Mesendoderm (in vitro differentiated cells): ENCODE measurements at regions not wholly inside any gene's neighbourhood (a gene's known extent, or its start where the extent isn't known, plus 50 kb on each side); places are given as distances from the start of the nearest gene placed in this dataset.
A peak's percentile ranks its signal among the peaks of the same experiment; 100 is the strongest.

Source experiments
- DNase-seq: peaks from one replicate; pipeline ENCODE4 v3.0.0; 2013
- H2AK5ac ChIP-seq: 2 replicates; pipeline ENCODE4 v1.6.1; 2013; ENCODE audit warnings: low read length, inconsistent platforms
- H2BK120ac ChIP-seq: 2 replicates; pipeline ENCODE4 v1.6.1; 2013; ENCODE audit warnings: low read depth, mild to moderate bottlenecking, low read length, moderate library complexity, mixed read lengths
- H2BK15ac ChIP-seq: replicated peaks from 2 replicates; pipeline ENCODE4 v1.6.1; 2013; ENCODE audit warnings: low read depth, mild to moderate bottlenecking, moderate library complexity
- H2BK5ac ChIP-seq: 2 replicates; pipeline ENCODE4 v1.6.1; 2013; ENCODE audit warnings: low read length, inconsistent platforms
- H3K18ac ChIP-seq: 2 replicates; pipeline ENCODE4 v1.6.1; 2013; ENCODE audit warnings: mild to moderate bottlenecking, low read length, mixed read lengths
- H3K23ac ChIP-seq: one replicate; pipeline ENCODE4 v1.6.1; 2013; ENCODE audit warnings: low read length
- H3K27ac ChIP-seq: 2 replicates; pipeline ENCODE4 v1.5.1; 2013; ENCODE audit warnings: low read depth, mild to moderate bottlenecking, inconsistent platforms, low read length, moderate library complexity
- H3K27me3 ChIP-seq: 2 replicates; pipeline ENCODE4 v1.6.1; 2013; ENCODE audit warnings: low read length, control low read depth, mild to moderate bottlenecking, inconsistent platforms; ENCODE audit not compliant: insufficient read depth, poor library complexity
- H3K36me3 ChIP-seq: 2 replicates; pipeline ENCODE4 v1.6.1; 2013; ENCODE audit warnings: low read length, inconsistent platforms; ENCODE audit not compliant: control insufficient read depth, insufficient read depth
- H3K4ac ChIP-seq: one replicate; pipeline ENCODE4 v1.6.1; 2013; ENCODE audit warnings: low read depth, mild to moderate bottlenecking, low read length, moderate library complexity
- H3K4me1 ChIP-seq: 2 replicates; pipeline ENCODE4 v1.6.1; 2013; ENCODE audit warnings: low read depth, low read length, inconsistent platforms; ENCODE audit not compliant: control insufficient read depth
- H3K4me2 ChIP-seq: 2 replicates; pipeline ENCODE4 v1.6.1; 2013; ENCODE audit warnings: low read length
- H3K4me3 ChIP-seq: 2 replicates; pipeline ENCODE4 v1.5.1; 2013; ENCODE audit warnings: mild to moderate bottlenecking, low read length
- H3K56ac ChIP-seq: one replicate; pipeline ENCODE4 v1.6.1; 2013; ENCODE audit warnings: low read length
- H3K79me1 ChIP-seq: 2 replicates; pipeline ENCODE4 v1.6.1; 2013; ENCODE audit warnings: low read length, inconsistent platforms
- H3K79me2 ChIP-seq: 2 replicates; pipeline ENCODE4 v1.6.1; 2013; ENCODE audit warnings: mild to moderate bottlenecking, low read length; ENCODE audit not compliant: control insufficient read depth, insufficient read depth
- H3K9ac ChIP-seq: 2 replicates; pipeline ENCODE4 v1.6.1; 2013; ENCODE audit warnings: low read length, inconsistent platforms
- H4K5ac ChIP-seq: one replicate; pipeline ENCODE4 v1.6.1; 2013; ENCODE audit warnings: low read length
- H4K8ac ChIP-seq: one replicate; pipeline ENCODE4 v1.6.1; 2013; ENCODE audit warnings: low read depth, mild to moderate bottlenecking, control low read depth, low read length, moderate library complexity
- WGBS: extraction: QIAGEN DNeasy Blood & Tissue Kit; methylation state at CpG from one replicate; pipeline ENCODE4 v1.1.7; 2013; ENCODE audit warnings: low lambda C conversion rate, missing lambda C conversion rate; ENCODE audit not compliant: insufficient coverage; ENCODE audit errors: extremely low coverage; 5-methylcytosine and 5-hydroxymethylcytosine counted together

DNA sequence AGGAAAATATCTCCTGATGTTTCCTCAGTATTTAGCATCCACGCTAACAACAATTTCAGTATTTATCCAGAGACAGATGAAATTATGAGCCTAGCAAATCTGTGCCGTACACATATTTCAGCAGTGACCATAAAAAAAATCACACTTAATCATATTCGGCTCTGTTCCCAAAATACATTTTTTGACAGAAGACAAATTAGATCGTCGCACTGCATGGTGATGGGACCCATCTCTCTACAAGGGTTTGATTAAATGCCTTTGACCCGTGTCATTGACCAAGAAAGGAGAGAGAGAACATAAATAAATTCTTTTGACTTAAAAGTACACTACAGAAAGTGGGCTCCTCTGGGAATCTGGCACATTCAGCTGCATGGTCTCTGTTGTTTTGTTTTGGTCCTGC, 215.3 kb upstream of the SEMA6D start:
- DNase-seq = no peak
- no CpG with 5 or more reads among the region's 6 CpGs for WGBS

DNA sequence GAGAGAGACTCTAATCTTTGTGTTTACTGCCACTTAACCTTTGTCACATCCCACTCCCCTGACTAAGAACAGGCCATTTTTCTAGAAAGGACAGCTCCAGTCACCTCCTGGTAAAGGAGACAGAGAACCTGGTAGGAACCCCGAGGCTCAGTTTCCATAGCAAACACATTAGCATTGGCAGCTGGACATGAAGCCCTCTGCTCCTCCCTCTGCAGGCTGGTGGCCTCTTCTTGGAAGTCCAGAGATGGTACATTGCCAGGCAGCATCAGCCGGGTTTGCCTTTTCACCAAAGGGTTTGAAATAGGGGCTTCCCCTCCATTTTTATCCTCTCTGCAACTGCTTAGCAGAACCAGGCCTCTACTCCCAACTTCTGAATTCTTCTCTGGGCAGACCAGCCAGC, 213.4 kb upstream of the SEMA6D start:
- H4K5ac ChIP-seq = no peak overlapping the region
- no CpG with 5 or more reads among the region's 2 CpGs for WGBS
- no peak for DNase-seq

More for the DNA sequence above, 215.3 kb upstream of the SEMA6D start:
- H3K4me2 ChIP-seq = no peak overlapping the region
- H3K18ac ChIP-seq = no peak overlapping the region
- no peaks in the 10 kb centered on the region for H3K79me1 ChIP-seq
- H4K5ac ChIP-seq = no peak overlapping the region
- no peak overlapping the region for H3K9ac ChIP-seq
- H3K4ac ChIP-seq = no peak overlapping the region
- H3K4me1 ChIP-seq = no peaks in the 10 kb centered on the region
- no peak overlapping the region for H2BK15ac ChIP-seq
- H4K8ac ChIP-seq = no peak overlapping the region
- H2BK120ac ChIP-seq = peak overlapping the region; percentile 2
- H3K23ac ChIP-seq = no peak overlapping the region
- no peak overlapping the region for H2BK5ac ChIP-seq
- H3K56ac ChIP-seq = no peak overlapping the region
- no peak overlapping the region for H2AK5ac ChIP-seq
- no peaks in the 10 kb centered on the region for H3K27me3 ChIP-seq
- no peak overlapping the region for H3K4me3 ChIP-seq
- H3K79me2 ChIP-seq = no peaks in the 10 kb centered on the region
- no peaks in the 10 kb centered on the region for H3K36me3 ChIP-seq
- H3K27ac ChIP-seq = no peak overlapping the region

DNA sequence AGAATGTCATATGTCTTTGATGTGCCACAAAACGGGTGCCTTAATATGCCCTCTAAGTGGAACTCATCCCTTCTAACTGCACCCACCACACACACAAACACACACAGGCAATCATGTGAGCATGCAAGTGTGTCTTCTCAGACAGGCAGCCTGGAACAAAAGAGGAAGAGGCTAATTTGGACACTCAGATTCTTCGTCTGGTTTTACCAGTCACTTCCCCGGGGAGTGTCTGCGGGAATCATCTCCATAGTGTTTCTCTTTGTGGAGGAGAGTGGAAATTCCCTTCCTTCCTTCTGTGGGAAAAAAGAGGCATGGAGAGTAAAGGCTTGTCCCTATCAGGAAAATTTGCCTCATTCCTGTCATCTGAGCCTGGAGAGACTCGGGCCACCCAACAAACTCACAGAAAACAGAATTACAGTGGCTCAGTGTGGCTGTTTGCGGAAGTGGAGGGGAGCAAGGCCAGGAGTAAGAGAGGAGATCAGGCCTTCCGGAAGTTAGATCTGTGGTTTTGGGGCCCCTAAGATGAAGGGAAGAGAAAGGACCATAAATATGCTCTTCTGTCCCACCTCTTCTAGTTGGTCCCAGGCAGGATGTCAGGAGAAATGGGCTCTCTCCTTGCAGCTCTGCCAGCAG, 212.6 kb upstream of the SEMA6D start:
- H3K27ac ChIP-seq = no peak overlapping the region
- H2BK120ac ChIP-seq = no peak overlapping the region
- H4K8ac ChIP-seq = no peak overlapping the region
- no peaks in the 10 kb centered on the region for H3K79me1 ChIP-seq
- H3K23ac ChIP-seq = no peak overlapping the region
- H3K4me3 ChIP-seq = no peak overlapping the region
- H3K18ac ChIP-seq = no peak overlapping the region
- no CpG with 5 or more reads among the region's 7 CpGs for WGBS
- no peak overlapping the region for H2AK5ac ChIP-seq
- H4K5ac ChIP-seq = no peak overlapping the region
- no peaks in the 10 kb centered on the region for H3K27me3 ChIP-seq
- H3K79me2 ChIP-seq = no peaks in the 10 kb centered on the region
- no peak overlapping the region for H2BK5ac ChIP-seq
- no peak for DNase-seq
- no peak overlapping the region for H3K4me2 ChIP-seq
- H3K36me3 ChIP-seq = no peaks in the 10 kb centered on the region
- H3K9ac ChIP-seq = no peak overlapping the region
- no peak overlapping the region for H2BK15ac ChIP-seq
- no peaks in the 10 kb centered on the region for H3K4me1 ChIP-seq
- H3K56ac ChIP-seq = no peak overlapping the region
- H3K4ac ChIP-seq = no peak overlapping the region

More for the DNA sequence above, 213.4 kb upstream of the SEMA6D start:
- Histone ChIP-seq H3K27me3 (no peaks in the 10 kb centered on the region), H3K4me2 (no peak overlapping the region), H2BK5ac (no peak overlapping the region), H2AK5ac (no peak overlapping the region), H3K9ac (no peak overlapping the region), H3K18ac (no peak overlapping the region), H2BK15ac (no peak overlapping the region), H2BK120ac (no peak overlapping the region), H3K4me3 (no peak overlapping the region), H3K79me2 (no peaks in the 10 kb centered on the region), H3K23ac (no peak overlapping the region), H3K36me3 (no peaks in the 10 kb centered on the region), H4K8ac (no peak overlapping the region), H3K79me1 (no peaks in the 10 kb centered on the region), H3K27ac (no peak overlapping the region), H3K4ac (no peak overlapping the region), H3K4me1 (no peaks in the 10 kb centered on the region), H3K56ac (no peak overlapping the region)

DNA sequence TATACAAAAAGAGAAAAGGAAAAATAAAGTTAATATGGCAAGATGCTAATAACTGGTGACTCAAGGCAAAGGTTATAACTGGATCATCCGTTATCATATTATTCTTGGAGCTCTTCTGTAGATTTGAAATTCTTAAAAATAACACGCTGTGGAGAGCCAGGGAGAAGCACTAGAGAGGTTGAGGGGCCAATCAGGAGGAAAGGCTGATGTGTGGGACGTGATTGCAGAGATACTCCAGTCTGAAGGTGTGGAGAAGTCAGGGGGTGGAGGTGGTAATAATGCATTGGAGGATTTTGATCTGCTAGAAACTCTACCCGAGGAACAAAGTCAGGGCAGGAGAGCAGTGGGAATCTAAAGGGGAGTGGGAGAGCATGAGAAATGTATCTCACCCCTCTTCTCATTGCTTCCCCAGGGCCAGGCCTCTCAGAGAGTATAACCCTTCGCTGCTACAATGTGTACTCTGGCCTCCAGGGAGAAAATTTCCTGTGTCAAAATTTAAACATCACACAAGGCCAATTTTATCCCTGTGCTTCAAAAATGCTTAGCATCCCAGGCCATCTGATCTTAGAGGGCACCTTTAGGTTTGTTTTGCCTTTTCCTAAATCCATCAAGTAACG, 211.5 kb upstream of the SEMA6D start:
- H3K36me3 ChIP-seq = no peaks in the 10 kb centered on the region
- no peaks in the 10 kb centered on the region for H3K79me1 ChIP-seq
- no peak overlapping the region for H2AK5ac ChIP-seq
- no peak overlapping the region for H3K23ac ChIP-seq
- no peak overlapping the region for H3K9ac ChIP-seq
- no CpG with 5 or more reads among the region's 6 CpGs for WGBS
- H2BK15ac ChIP-seq = no peak overlapping the region
- no peak overlapping the region for H3K27ac ChIP-seq
- no peak overlapping the region for H3K4ac ChIP-seq
- no peaks in the 10 kb centered on the region for H3K27me3 ChIP-seq
- H4K8ac ChIP-seq = no peak overlapping the region
- no peak for DNase-seq
- H3K56ac ChIP-seq = no peak overlapping the region
- H3K4me3 ChIP-seq = no peak overlapping the region
- no peak overlapping the region for H2BK120ac ChIP-seq
- H3K18ac ChIP-seq = no peak overlapping the region
- H3K4me1 ChIP-seq = no peaks in the 10 kb centered on the region
- no peak overlapping the region for H3K4me2 ChIP-seq
- no peaks in the 10 kb centered on the region for H3K79me2 ChIP-seq
- H2BK5ac ChIP-seq = no peak overlapping the region
- no peak overlapping the region for H4K5ac ChIP-seq

DNA sequence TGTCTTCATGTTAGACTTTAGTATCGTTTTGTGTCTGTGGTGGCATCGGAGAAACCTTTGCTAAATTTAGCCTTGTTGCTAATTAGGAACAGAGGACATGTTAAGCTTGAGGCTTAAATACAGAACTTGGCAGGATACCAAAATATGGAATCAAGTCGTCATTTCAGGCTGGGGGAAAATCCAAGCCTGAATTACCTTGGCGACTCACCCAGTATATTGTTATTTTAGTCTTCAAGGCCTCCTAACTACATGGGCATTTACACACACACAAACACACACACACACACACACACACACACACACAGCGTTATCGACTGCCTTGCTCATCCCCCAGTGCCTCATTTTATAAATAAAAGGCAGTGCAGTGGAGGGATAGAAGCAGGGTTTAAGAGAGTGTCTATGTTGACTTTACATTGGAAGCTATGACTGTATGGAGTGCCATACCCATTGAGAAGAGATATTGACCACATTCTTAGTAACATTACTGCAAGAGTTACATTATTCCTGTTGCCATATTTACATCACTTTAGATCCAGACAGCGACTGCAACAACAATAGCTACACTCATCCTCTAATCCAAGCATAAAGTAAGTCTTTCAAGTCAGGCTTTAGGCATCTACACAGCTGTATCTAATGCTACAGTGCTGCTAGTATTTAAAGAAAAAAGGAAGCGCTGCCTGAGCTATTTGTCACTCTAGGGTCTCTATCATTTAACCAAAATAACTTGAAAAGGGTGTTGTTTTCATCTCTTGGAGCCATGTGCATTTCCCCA, 210.8 kb upstream of the SEMA6D start:
- Histone ChIP-seq H3K36me3 (no peaks in the 10 kb centered on the region), H2AK5ac (no peak overlapping the region), H3K9ac (no peak overlapping the region), H3K79me2 (no peaks in the 10 kb centered on the region), H3K27ac (no peak overlapping the region), H4K8ac (no peak overlapping the region), H2BK15ac (no peak overlapping the region), H3K27me3 (no peaks in the 10 kb centered on the region), H3K18ac (no peak overlapping the region), H3K4ac (no peak overlapping the region), H3K56ac (no peak overlapping the region), H4K5ac (no peak overlapping the region), H3K4me2 (no peak overlapping the region), H3K4me1 (no peaks in the 10 kb centered on the region), H3K79me1 (no peaks in the 10 kb centered on the region), H3K4me3 (no peak overlapping the region), H2BK5ac (no peak overlapping the region), H3K23ac (no peak overlapping the region), H2BK120ac (no peak overlapping the region)
- no peak for DNase-seq
- WGBS = no CpG with 5 or more reads among the region's 8 CpGs
